ENCODE measurements at regions not wholly inside any gene's neighbourhood (a gene's known extent, or its start where the extent isn't known, plus 50 kb on each side); places are given as distances from the start of the nearest gene placed in this dataset.

DNA sequence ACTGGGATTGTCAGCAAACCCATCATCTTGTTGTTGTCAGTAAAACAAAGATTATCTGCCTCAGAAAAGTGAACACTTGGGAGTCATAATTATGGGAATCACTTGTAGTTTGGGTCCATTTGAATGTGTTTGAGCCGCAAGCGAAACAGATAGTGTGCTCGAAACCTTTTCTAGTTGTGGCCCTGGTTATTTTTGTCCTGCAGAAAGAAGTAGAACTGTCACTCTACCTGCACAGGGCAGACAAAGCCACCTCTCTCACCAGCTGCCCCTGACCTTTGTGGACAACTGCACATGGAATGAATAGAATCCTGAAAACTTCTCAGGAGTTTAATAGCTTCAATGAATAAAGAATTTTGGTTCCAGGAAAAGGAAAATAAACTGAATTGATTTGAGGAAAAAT lies 156.1 kb upstream of the CHD6 start:
- TF ChIP-seq NFIC (IDR thresholded peaks at IDR 0.05) = no peak
- TF ChIP-seq RAD21 (IDR thresholded peaks at IDR 0.05; ENCODE audit: low read depth) = no peak
- TF ChIP-seq FOXM1 (IDR thresholded peaks at IDR 0.05; ENCODE audit: borderline replicate concordance, low read depth) = no peak
- no peak for TF ChIP-seq EGR1 (IDR thresholded peaks at IDR 0.05)
- TF ChIP-seq CREB1 (IDR thresholded peaks at IDR 0.05; ENCODE audit: low read depth) = no peak
- TF ChIP-seq YY1 (IDR thresholded peaks at IDR 0.05; ENCODE audit: low read depth) = no peak
- no peak for TF ChIP-seq TAF1 (IDR thresholded peaks at IDR 0.05; ENCODE audit: low read depth)
- TF ChIP-seq ZBTB7A (IDR thresholded peaks at IDR 0.05; ENCODE audit: low read depth) = no peak
- TF ChIP-seq, protein P1, sequence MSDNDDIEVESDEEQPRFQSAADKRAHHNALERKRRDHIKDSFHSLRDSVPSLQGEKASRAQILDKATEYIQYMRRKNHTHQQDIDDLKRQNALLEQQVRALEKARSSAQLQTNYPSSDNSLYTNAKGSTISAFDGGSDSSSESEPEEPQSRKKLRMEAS (IDR thresholded peaks at IDR 0.05) = no peak

DNA sequence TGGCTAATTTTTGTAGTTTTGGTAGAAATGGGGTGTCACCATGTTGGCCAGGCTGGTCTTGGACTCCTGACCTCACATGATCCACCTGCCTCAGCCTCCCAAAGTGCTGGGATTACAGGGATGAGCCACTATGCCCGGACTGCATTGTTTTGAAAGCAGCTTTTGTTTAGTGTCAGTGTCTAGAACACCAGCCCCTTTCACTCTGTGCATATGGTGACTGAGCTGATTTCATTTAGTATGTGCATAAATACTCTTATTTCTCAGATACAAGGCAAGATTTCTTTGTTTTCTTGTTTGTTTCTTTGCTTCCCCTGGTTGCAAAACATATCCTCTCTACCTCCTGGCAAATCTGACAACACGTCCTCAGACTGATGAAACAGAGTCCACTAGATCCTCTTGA lies 152.8 kb upstream of the CHD6 start:
- no peak for TF ChIP-seq EGR1 (IDR thresholded peaks at IDR 0.05)
- TF ChIP-seq TCF12 (IDR thresholded peaks at IDR 0.05; ENCODE audit: low read depth) = no peak
- TF ChIP-seq FOXM1 (IDR thresholded peaks at IDR 0.05; ENCODE audit: borderline replicate concordance, low read depth) = no peak
- no peak for TF ChIP-seq ZBTB7A (IDR thresholded peaks at IDR 0.05; ENCODE audit: low read depth)
- no peak for TF ChIP-seq NFIC (IDR thresholded peaks at IDR 0.05)
- no peak for TF ChIP-seq RAD21 (IDR thresholded peaks at IDR 0.05; ENCODE audit: low read depth)
- TF ChIP-seq, protein P1 (IDR thresholded peaks at IDR 0.05) = no peak
- TF ChIP-seq, protein P2, sequence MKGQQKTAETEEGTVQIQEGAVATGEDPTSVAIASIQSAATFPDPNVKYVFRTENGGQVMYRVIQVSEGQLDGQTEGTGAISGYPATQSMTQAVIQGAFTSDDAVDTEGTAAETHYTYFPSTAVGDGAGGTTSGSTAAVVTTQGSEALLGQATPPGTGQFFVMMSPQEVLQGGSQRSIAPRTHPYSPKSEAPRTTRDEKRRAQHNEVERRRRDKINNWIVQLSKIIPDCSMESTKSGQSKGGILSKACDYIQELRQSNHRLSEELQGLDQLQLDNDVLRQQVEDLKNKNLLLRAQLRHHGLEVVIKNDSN (IDR thresholded peaks at IDR 0.05) = no peak
- no peak for TF ChIP-seq YY1 (IDR thresholded peaks at IDR 0.05; ENCODE audit: low read depth)
- TF ChIP-seq CEBPB (IDR thresholded peaks at IDR 0.05) = no peak
- no peak for TF ChIP-seq EP300 (IDR thresholded peaks at IDR 0.05; ENCODE audit: borderline replicate concordance)

DNA sequence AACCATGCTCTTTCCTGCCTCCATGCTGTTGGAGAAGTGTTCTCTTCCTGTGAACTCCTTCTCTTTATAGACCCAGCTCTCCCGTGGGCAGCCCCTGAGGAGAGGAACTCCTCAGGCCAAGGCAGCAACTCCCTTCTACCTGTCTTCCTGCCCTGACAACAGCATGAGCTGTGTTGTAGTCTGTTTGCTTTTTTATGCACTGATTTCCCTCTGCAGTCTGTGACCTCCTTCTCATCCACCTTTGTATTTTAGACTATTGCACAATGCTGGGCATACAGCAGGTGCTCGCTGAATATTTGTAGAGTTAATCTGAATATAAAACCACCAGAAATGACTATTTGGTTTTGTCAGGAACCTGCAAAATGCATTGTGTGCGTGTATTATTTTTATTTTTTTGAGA lies 152.2 kb upstream of the CHD6 start:
- TF ChIP-seq TAF1 (IDR thresholded peaks at IDR 0.05; ENCODE audit: low read depth) (no peak), CEBPB (IDR thresholded peaks at IDR 0.05) (no peak), YY1 (IDR thresholded peaks at IDR 0.05; ENCODE audit: low read depth) (no peak), CREB1 (IDR thresholded peaks at IDR 0.05; ENCODE audit: low read depth) (no peak), TEAD4 (IDR thresholded peaks at IDR 0.05) (no peak), EGR1 (IDR thresholded peaks at IDR 0.05) (no peak), RAD21 (IDR thresholded peaks at IDR 0.05; ENCODE audit: low read depth) (no peak), TCF12 (IDR thresholded peaks at IDR 0.05; ENCODE audit: low read depth) (no peak), ZBTB7A (IDR thresholded peaks at IDR 0.05; ENCODE audit: low read depth) (no peak), EP300 (IDR thresholded peaks at IDR 0.05; ENCODE audit: borderline replicate concordance) (no peak), FOXM1 (IDR thresholded peaks at IDR 0.05; ENCODE audit: borderline replicate concordance, low read depth) (no peak), NFIC (IDR thresholded peaks at IDR 0.05) (no peak)
- TF ChIP-seq, protein P1 (IDR thresholded peaks at IDR 0.05) = no peak
- TF ChIP-seq, protein P2 (IDR thresholded peaks at IDR 0.05) = no peak
- TF ChIP-seq, protein P3, sequence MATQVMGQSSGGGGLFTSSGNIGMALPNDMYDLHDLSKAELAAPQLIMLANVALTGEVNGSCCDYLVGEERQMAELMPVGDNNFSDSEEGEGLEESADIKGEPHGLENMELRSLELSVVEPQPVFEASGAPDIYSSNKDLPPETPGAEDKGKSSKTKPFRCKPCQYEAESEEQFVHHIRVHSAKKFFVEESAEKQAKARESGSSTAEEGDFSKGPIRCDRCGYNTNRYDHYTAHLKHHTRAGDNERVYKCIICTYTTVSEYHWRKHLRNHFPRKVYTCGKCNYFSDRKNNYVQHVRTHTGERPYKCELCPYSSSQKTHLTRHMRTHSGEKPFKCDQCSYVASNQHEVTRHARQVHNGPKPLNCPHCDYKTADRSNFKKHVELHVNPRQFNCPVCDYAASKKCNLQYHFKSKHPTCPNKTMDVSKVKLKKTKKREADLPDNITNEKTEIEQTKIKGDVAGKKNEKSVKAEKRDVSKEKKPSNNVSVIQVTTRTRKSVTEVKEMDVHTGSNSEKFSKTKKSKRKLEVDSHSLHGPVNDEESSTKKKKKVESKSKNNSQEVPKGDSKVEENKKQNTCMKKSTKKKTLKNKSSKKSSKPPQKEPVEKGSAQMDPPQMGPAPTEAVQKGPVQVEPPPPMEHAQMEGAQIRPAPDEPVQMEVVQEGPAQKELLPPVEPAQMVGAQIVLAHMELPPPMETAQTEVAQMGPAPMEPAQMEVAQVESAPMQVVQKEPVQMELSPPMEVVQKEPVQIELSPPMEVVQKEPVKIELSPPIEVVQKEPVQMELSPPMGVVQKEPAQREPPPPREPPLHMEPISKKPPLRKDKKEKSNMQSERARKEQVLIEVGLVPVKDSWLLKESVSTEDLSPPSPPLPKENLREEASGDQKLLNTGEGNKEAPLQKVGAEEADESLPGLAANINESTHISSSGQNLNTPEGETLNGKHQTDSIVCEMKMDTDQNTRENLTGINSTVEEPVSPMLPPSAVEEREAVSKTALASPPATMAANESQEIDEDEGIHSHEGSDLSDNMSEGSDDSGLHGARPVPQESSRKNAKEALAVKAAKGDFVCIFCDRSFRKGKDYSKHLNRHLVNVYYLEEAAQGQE (IDR thresholded peaks at IDR 0.05; ENCODE audit: low read depth) = no peak

DNA sequence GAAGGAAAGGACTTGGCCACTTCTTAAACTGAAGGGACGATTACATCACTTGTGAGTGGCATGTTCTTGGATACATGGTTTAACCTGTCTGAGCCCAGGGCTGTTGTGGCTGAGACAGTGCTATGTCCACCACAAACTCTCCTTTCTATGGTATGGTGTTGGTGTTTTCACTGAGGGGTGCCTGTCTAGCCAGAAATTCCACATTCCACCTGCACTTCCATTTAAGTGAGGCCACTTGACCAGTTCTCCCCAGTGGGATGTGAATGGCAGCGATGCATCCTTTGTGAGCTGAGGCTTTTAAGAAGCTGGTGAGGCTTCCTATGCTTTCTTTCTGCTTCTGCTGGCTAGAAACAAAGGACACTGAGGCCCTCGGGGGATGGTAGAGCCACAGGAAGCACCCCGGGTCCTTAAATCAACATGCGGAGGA lies 151.4 kb upstream of the CHD6 start:
- TF ChIP-seq TAF1 (IDR thresholded peaks at IDR 0.05; ENCODE audit: low read depth) (no peak), NFIC (IDR thresholded peaks at IDR 0.05) (no peak), ZBTB7A (IDR thresholded peaks at IDR 0.05; ENCODE audit: low read depth) (no peak), CREB1 (IDR thresholded peaks at IDR 0.05; ENCODE audit: low read depth) (no peak), TEAD4 (IDR thresholded peaks at IDR 0.05) (no peak), EP300 (IDR thresholded peaks at IDR 0.05; ENCODE audit: borderline replicate concordance) (no peak), RAD21 (IDR thresholded peaks at IDR 0.05; ENCODE audit: low read depth) (no peak), CEBPB (IDR thresholded peaks at IDR 0.05) (no peak), EGR1 (IDR thresholded peaks at IDR 0.05) (no peak), YY1 (IDR thresholded peaks at IDR 0.05; ENCODE audit: low read depth) (no peak), TCF12 (IDR thresholded peaks at IDR 0.05; ENCODE audit: low read depth) (no peak), FOXM1 (IDR thresholded peaks at IDR 0.05; ENCODE audit: borderline replicate concordance, low read depth) (no peak)
- TF ChIP-seq, protein P3 (IDR thresholded peaks at IDR 0.05; ENCODE audit: low read depth) = no peak
- TF ChIP-seq, protein P2 (IDR thresholded peaks at IDR 0.05) = no peak
- TF ChIP-seq, protein P1 (IDR thresholded peaks at IDR 0.05) = no peak

DNA sequence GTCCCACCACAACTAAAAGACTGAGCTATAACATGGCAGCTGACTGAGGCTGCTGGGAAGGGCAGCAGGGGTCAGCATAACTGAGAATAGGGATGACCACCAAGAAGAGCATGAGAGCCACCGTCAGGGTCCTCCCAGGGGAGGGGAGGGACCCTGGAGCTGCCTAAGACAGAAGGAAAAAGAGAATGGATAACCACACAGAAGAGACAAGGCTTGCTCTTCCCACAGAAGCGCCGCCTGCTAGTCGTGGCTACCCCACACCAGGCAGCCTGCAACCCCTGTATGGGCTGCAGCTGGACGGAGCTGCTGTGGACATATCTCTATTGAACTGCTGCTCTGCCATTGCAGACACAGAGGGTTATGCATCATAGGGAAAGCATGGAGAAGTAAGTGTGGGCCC lies 132.0 kb upstream of the CHD6 start:
- TF ChIP-seq FOXM1 (IDR thresholded peaks at IDR 0.05; ENCODE audit: borderline replicate concordance, low read depth) (no peak), TCF12 (IDR thresholded peaks at IDR 0.05; ENCODE audit: low read depth) (no peak)
- TF ChIP-seq, protein P1 (IDR thresholded peaks at IDR 0.05) = no peak
